ENCODE measurements at regions not wholly inside any gene's neighbourhood (a gene's known extent, or its start where the extent isn't known, plus 50 kb on each side); places are given as distances from the start of the nearest gene placed in this dataset.

- no peak for DNase-seq (ENCODE audit: low spot score)
Measured at GRCh38 chr6:50217841-50218240, 168.1 kb upstream of the DEFB112 start.

GRCh38 chr6:50236164-50236563 is 186.4 kb upstream of the DEFB112 start:
- DNase-seq (ENCODE audit: low spot score), result no peak

GRCh38 chr6:50239853-50240252 is 190.1 kb upstream of the DEFB112 start:
- no peak for DNase-seq (ENCODE audit: low spot score)

GRCh38 chr6:50240986-50241385 is 191.3 kb upstream of the DEFB112 start:
- DNase-seq (ENCODE audit: low spot score), result no peak

- no peak for DNase-seq (ENCODE audit: low spot score)
Measured at GRCh38 chr6:50249493-50249892, 199.8 kb upstream of the DEFB112 start.

- DNase-seq (ENCODE audit: low spot score), result no peak
Measured at GRCh38 chr6:50257322-50257721, 207.6 kb upstream of the DEFB112 start.

- no peak for DNase-seq (ENCODE audit: low spot score)
Measured at GRCh38 chr6:50259903-50260302, 210.2 kb upstream of the DEFB112 start.

GRCh38 chr6:50264995-50265571 is 215.4 kb upstream of the DEFB112 start:
- peak; percentile 26 for DNase-seq (ENCODE audit: low spot score)

- no peak for DNase-seq (ENCODE audit: low spot score)
Measured at GRCh38 chr6:50270415-50270814, 220.7 kb upstream of the DEFB112 start.

GRCh38 chr6:50271266-50271665 is 221.5 kb upstream of the DEFB112 start:
- DNase-seq (ENCODE audit: low spot score), result no peak

- DNase-seq (ENCODE audit: low spot score), result no peak
Measured at GRCh38 chr6:50271817-50272216, 222.1 kb upstream of the DEFB112 start.

GRCh38 chr6:50272611-50273010 is 222.9 kb upstream of the DEFB112 start:
- no peak for DNase-seq (ENCODE audit: low spot score)

GRCh38 chr6:50276771-50277261 is 227.1 kb upstream of the DEFB112 start:
- DNase-seq (ENCODE audit: low spot score), result no peak

- no peak for DNase-seq (ENCODE audit: low spot score)
Measured at GRCh38 chr6:50277774-50278173, 228.0 kb upstream of the DEFB112 start.

GRCh38 chr6:50278663-50279062 is 228.9 kb upstream of the DEFB112 start:
- no peak for DNase-seq (ENCODE audit: low spot score)

GRCh38 chr6:50285735-50286134 is 236.0 kb upstream of the DEFB112 start:
- DNase-seq (ENCODE audit: low spot score), result no peak

GRCh38 chr6:50288241-50288640 is 238.5 kb upstream of the DEFB112 start:
- DNase-seq (ENCODE audit: low spot score), result no peak

- no peak for DNase-seq (ENCODE audit: low spot score)
Measured at GRCh38 chr6:50288881-50289280, 239.2 kb upstream of the DEFB112 start.

GRCh38 chr6:50289366-50289765 is 239.6 kb upstream of the DEFB112 start:
- no peak for DNase-seq (ENCODE audit: low spot score)

GRCh38 chr6:50301307-50301706 is 251.6 kb upstream of the DEFB112 start:
- no peak for DNase-seq (ENCODE audit: low spot score)

- DNase-seq (ENCODE audit: low spot score), result no peak
Measured at GRCh38 chr6:50305660-50306059, 255.9 kb upstream of the DEFB112 start.

GRCh38 chr6:50318536-50318935 is 268.8 kb upstream of the DEFB112 start:
- no peak for DNase-seq (ENCODE audit: low spot score)

- no peak for DNase-seq (ENCODE audit: low spot score)
Measured at GRCh38 chr6:50330347-50330746, 280.6 kb upstream of the DEFB112 start.

- DNase-seq (ENCODE audit: low spot score), result no peak
Measured at GRCh38 chr6:50330963-50331362, 281.2 kb upstream of the DEFB112 start.

- DNase-seq (ENCODE audit: low spot score), result no peak
Measured at GRCh38 chr6:50333696-50334095, 284.0 kb upstream of the DEFB112 start.

All from iPS-NIHi11 (cell line).